Smooth muscle cell of the brain vasculature (primary cell): ENCODE measurements at regions not wholly inside any gene's neighbourhood (a gene's known extent, or its start where the extent isn't known, plus 50 kb on each side); places are given as distances from the start of the nearest gene placed in this dataset.
A peak's percentile ranks its signal among the peaks of the same experiment; 100 is the strongest.

Experiments used
- DNase-seq: peaks from one replicate; pipeline ENCODE4 v3.0.0-alpha.2; 2012; ENCODE audit warnings: low read depth, low spot score

GRCh38 chr13:105464249-105464648 is 1071.2 kb downstream of the EFNB2 start:
- DNase-seq = peak; percentile 17

DNA sequence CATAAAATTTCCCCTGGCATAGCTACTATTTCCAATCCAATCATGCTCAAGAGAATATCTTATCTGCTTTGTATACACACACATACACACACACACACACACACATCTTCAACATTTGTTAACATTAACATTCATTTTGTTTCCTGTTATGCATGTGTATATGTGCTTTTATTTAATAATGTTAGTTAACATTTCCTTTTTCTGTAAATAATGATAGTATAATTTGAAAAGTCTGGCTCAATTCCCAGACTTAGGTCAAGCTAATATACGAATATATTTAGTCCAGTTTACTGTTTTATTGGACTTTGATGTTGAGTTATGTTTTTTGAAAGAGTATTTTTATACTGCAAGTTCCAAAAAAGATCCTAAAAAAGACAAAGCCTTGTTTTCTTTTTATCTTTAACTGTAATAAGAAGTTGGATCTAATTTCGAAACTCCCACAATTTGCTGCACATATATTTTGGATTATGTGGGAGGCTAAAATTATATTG is 1072.4 kb downstream of the EFNB2 start:
- no peak for DNase-seq

- DNase-seq = no peak
Measured at GRCh38 chr13:105462098-105462497, 1073.4 kb downstream of the EFNB2 start.

- DNase-seq = no peak
Measured at GRCh38 chr13:105452895-105453294, 1082.6 kb downstream of the EFNB2 start.

- no peak for DNase-seq
Measured at GRCh38 chr13:105450784-105451183, 1084.7 kb downstream of the EFNB2 start.

GRCh38 chr13:105448811-105449210 is 1086.7 kb downstream of the EFNB2 start:
- no peak for DNase-seq

- DNase-seq = no peak
Measured at GRCh38 chr13:105446197-105446596, 1089.3 kb downstream of the EFNB2 start.

DNA sequence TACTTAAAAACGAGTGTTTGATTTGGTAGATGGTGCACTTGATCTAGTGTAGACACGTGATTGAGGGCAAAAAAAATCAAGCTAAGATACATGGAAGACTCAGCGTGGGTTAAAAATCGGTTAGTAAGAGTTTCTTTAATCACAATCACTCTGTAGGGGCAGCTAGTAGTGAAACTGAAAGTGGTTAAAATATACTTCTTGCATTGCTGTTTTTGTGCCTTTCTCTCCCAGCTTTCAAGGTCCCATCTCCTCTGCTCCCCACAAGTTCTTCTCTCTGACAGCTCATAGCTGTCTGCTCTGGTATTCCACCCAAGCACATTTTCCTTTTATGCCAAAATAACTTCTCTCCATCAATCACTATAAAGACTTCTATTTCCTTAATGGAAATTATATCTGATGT is 1089.7 kb downstream of the EFNB2 start:
- DNase-seq = no peak

GRCh38 chr13:105442949-105443699 is 1092.3 kb downstream of the EFNB2 start:
- peak; percentile 87 for DNase-seq

DNA sequence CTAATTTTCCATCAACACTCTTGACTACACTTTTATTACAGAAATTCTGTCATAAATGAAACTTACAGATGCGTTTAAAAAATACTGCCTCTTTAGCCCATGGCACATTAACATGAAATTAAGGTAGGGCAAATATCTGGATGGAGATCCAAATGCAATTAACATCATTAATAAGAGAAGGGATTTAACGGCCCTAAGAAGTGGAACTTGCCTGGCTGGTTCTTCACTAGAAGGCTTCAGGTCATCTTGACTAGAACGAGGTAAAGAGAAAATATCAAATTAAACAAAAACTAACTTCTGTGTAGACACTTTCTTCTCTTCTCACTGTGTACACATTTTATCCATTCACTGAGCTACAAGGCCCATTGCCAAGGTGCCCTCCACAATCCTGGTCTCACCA is 1093.4 kb downstream of the EFNB2 start:
- no peak for DNase-seq

- no peak for DNase-seq
Measured at GRCh38 chr13:105441051-105441750, 1094.3 kb downstream of the EFNB2 start.

DNA sequence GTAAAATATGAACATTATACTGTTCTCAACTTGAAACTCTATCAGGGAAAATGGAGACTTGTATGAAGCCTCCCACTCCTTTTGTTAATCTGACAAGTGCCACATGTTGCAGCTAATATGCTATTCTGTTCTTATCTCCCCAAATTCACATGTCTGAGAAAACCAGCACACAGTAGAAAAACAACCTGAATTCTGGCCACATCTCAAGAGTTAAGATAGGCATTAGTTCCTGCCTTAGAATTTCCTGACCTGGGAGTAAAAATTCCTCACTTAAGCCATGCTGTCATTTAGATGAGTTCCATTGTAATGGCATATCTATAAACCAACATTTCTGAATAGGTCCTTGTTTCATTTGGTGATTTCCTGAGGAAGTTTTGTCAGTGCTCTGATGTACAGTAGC is 1098.5 kb downstream of the EFNB2 start:
- no peak for DNase-seq

DNA sequence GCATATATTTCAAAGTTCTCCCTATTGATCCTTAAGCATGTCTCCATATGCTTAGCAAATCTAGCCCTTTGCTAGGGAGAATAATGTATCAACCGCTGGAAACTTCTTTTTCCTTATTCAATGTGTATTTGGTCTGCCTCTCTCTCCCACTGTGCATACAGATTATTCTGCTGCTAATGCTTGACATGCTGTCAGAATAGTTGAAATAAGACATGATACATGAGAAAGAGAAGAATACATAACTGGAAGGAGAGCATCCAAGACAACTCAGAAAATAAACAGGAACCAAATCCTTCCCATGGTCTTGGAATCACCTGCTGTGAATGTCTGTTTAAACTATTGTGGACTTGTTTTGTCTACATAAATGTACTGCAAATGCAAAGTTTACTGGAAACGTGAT is 1103.0 kb downstream of the EFNB2 start:
- peak; percentile 43 for DNase-seq

GRCh38 chr13:105428811-105429210 is 1106.7 kb downstream of the EFNB2 start:
- no peak for DNase-seq

DNA sequence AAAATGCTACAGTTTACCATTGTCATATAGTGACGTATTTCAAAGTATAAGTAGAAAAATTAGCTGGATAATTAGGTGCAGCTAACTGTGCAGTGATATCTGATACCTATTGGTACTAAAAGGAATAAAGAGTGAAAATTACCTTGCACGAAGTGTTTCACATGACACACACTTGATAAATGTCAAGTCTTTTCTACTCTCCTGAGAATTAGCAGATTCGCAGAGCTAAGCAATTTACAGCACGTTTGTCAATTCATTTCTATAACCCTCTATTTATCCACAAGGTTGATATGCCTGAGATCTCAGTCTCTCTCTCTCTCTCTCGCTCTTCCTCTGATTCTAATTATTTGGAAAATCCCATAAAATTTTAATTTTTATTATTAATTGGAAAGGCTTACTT is 1109.0 kb downstream of the EFNB2 start:
- DNase-seq = no peak

DNA sequence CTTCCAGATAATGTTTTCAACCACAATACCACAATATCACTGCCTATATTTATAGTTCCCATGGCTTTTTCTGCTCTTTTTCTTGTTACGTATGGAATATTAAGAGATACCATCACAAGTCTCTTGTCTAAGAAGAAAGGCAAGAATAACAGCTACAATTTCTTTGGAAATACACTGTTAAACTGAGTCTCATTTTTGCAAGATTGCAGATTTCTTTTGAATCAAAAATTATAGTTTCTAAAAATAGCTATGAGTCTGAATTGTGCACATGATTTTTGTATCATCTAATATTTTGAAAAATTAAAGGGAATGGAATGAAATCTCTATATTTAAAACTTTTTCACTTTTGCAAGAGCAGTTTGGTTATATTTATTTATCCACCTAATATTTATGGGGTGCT is 1120.8 kb downstream of the EFNB2 start:
- DNase-seq = no peak

DNA sequence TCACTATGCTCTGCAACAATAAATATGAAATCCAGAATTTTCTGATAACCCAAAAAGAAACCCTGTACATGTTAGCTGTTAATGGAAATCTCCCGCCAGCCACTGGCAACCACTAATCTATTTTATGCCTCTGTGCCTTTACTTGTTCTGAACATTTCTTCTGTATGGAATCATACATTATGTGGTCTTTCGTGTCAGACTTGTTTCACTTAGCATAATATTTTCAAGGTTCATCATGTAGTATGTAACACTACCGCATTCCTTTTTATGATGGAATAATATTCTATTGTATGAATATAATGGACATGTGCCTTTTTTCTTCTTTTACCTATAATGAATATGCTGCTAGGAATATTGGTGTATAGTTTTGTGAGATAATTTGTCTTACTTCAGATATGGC is 1123.3 kb downstream of the EFNB2 start:
- DNase-seq = no peak

GRCh38 chr13:105410602-105411001 is 1124.9 kb downstream of the EFNB2 start:
- DNase-seq = no peak

DNA sequence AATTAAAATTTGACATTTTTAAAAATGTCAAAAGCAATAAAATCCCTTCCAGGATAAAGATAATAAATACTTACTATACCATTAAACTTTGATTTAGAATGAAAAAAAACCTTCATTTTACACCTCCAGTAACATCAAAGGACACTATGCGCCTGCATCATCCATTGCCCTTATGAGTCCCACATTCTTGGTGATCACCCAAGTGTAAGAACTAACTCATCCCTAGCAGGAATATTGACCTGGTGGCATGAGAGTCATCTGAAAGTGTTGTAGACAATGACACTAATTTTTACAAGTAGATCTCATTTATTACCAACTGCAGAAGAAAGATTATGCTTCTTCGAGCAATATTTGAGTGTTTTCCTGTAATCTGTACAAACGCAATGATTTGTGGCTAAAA is 1128.9 kb downstream of the EFNB2 start:
- DNase-seq = no peak

DNA sequence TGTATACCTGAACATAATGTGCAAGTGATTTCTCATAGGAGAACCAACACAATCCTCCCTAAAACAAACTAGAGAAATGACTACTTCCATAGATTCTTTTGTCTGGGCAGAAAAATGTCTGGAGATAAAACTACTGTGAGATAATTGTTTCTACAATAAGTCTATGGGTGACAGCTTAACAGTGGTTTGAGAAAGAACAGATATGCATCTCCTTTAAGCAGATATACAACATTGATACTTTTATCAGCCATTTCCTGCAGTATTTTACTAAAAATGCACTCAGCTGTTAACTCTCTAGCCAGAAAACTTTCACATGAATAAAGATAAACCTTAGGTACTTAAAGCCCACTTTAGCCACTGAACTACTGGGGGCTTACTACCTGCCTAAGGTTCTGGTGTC is 1132.4 kb downstream of the EFNB2 start:
- DNase-seq = no peak

DNA sequence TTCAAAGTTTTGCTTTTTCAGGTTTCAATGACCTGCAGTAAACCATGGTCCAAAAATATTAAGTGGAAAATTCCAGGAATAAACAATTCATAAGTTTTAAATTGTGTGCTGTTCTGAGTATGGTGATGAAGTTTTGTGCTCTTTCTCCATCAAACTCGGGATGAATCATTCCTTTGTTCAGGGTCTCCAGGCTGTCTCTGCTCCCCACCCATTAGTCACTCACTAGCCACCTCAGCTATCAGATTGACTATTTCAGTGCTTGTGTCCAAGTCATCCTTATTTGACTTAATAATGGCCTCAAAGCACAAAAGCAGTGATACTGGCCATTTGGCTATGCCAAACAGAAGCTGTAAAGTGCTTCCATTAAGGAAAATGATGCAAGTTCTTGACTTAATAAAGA is 1140.4 kb downstream of the EFNB2 start:
- DNase-seq = no peak

- no peak for DNase-seq
Measured at GRCh38 chr13:105389373-105389772, 1146.1 kb downstream of the EFNB2 start.

GRCh38 chr13:105377452-105377851 is 1158.0 kb downstream of the EFNB2 start:
- no peak for DNase-seq
